SW480 (cell line): ENCODE measurements at regions not wholly inside any gene's neighbourhood (a gene's known extent, or its start where the extent isn't known, plus 50 kb on each side); places are given as distances from the start of the nearest gene placed in this dataset.
"Not testable (repeated sequence)": the region's sequence is repeated elsewhere in the genome, so short reads cannot be mapped to it uniquely, and the experiment has no call there.

Experiments
- DNase-seq: peaks from one replicate; pipeline ENCODE4 v3.0.0-alpha.2; 2016; ENCODE audit warnings: low spot score

DNA sequence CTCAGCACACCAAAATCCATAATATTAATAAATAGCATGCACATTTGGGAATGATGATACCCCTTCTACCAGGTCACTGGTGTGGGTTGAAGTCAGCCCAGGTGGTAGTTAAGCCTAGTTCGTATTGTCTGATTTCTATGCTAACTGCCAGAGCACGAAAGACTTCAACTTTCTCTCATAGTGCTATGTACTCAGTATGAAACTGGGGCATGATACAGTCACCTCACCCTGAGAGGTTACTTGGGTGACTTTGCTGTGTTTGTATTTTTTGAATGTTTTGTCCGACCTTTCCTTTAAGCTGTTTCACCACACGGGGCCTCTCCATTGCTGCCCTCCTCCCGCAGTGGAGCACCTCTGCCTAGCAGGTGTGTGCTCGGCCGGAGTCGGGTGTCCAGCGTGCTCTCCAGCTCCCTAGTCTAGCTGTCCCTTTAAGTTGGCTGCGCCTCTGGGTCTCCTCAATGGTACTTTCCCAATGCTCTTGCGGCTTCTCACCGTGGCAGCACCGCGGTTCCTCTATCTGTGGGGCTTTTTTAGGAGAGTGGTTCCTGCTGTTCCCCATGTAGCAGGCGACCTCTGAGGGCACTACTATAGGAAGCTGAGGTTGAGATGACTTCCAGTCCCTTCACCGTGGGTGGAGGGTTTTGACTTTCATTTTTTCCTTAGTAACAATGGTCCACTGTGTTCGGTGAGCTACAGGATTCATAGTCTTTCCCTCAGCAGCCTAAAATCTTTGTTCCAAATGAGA is 524.0 kb upstream of the PFKP start:
- DNase-seq, result no peak

DNA sequence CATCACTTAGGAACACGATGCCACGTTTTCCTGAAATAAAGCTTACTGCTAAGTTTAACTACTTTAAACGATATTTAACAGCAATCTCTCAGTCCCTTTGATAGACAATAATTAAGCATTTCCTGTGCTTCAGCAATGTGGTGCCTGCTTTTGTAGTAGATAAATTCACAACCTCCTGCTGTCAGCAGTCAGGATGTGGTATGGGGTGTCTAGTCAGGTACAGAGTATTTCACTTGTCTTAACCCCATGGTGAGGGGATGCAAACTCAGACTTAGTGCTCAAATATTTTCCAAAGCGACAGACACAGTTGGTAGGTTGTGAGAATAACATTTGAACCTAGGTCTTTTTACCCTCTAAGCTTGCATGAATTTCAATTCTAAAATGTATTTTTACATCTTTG is 526.2 kb upstream of the PFKP start:
- DNase-seq, result no peak

DNA sequence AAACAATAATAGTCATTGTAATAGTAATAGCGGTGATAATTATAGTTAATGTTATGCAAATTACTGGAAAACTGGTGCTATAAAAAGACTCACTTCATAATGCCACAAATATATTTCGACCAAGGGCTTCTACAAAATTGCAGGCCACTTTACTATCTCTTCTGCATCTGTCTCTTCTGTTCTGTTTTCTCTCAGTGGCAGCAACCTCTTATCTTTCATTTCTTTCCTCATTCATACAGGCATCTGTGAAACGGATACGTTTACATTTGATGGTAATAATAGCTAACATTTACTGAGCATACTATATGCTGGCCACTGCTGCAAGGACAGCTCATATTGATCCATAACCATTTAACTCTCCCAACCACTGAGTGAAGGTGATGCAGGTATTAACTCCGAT is 537.4 kb upstream of the PFKP start:
- DNase-seq, result no peak

DNA sequence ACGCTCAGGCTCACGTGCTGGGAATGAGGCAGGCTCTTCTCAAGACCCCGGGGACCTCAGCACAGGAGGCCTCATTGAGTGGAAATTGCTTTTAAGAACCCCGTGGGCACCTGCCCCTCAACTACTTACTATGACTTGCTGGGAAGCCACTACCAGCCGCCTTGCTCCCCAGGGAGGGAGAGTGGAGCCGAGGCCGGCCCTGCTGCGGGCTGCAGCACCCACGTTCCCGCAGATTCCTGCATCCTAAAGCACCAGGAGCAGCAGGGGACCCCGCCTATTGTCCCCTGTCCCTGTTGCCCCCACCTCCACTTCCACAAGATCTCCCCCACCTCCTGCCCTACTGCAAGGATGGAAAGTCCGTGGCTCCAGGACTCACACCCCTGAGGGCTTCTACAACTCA is 541.6 kb upstream of the PFKP start:
- DNase-seq, result no peak

DNA sequence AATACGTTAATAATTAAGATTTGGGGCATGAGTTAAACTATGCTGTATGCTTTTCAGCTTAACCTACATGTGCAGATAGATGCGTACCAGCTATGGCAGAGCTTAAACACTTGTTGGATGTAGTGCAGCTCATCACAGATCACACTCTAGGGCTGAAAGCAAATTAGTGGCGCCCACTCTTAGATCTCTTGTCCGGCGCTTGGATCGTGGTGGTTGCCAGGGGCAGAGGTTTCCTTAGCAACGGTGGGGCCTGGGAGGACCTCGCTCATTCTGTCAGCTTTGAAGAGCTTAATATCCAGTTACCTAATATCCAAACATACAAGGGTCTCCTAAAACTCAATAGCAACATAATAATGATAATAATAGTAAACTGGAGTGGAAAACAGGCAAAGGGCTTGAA is 548.2 kb upstream of the PFKP start:
- DNase-seq, result no peak

DNA sequence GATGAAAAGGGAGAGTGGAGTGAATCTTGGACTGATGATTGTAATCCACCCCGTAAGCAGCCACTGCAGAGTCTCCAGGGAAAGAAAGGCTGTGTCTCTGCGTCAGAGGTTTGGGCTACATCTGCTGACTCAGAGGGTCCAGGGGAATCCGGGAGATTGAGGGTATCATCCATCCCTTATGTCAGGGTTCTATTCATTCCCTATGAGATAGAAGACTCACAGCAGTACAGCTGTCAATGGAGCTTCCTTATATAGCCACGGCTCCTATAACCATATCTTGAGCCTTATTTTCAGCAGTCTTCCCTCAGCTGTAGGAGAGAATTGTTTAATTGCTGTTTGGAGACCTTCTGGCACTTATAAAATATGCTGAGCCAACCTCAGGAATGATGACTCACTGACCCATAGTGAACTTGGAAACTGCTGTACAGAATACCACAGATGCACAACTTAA is 558.2 kb upstream of the PFKP start:
- peak; percentile 2 for DNase-seq

DNA sequence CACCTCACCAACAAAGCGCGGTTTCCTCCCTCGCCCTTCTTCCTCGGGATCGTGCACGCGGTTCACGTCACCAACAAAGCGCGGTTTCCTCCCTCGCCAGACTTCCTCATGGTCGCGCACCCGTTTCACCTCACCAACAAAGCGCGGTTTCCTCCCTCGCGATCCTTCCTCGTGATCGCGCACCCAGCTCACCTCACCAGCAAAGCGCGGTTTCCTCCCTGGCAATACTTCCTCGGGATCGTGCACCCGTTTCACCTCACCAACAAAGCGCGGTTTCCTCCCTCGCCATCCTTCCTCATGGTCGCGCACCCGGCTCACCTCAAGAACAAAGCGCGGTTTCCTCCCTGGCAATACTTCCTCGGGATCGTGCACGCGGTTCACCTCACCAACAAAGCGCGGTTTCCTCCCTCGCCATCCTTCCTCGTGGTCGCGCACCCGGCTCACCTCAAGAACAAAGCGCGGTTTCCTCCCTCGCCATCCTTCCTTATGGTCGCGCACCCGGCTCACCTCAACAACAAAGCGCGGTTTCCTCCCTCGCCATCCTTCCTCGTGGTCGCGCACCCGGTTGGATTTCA is 565.9 kb upstream of the PFKP start:
- DNase-seq, result not testable (repeated sequence)

DNA sequence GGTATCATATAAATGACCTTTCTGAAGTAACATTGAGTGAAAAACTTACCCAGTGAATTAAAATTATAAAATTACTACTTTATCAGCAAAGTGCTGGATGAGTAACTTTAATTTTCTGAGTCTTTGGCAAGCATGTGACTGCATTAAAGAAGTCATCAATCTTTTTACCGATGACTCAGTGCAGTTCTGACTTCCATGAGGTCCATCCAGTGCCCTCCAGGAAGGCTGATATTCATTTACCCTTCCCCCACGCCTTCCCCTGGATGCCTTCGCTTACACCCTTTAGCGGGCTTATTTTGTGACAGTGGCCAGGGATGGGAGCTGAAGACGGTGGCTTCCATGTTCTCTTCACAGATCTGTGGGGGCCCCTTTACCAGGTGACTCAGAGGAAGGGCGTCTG is 572.9 kb upstream of the PFKP start:
- no peak for DNase-seq

DNA sequence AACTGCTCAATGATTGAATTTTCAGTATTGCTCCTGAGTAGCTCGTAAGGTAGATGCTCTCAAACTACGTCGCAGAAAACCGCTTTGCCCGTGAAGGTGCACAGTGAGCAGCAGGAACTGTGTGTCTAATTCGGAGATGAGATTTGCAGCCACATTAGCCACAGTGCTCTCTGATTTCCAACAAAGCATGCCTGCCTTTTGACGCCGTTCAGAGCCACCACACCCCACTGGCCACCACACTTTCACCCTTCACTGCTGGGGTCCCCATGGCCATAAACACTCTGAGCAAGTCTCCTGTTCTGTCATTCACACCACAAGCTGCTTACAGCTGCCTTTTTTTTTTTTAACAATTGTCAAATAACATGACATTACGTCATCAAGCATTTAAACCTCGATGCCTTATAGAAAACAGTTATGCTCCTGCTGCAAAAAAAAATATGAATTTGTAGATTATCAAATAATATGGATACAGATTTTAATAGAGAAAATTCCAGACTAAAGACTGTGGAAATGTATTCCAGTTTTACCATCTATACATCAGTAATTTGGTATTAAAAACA is 578.8 kb upstream of the PFKP start:
- no peak for DNase-seq

DNA sequence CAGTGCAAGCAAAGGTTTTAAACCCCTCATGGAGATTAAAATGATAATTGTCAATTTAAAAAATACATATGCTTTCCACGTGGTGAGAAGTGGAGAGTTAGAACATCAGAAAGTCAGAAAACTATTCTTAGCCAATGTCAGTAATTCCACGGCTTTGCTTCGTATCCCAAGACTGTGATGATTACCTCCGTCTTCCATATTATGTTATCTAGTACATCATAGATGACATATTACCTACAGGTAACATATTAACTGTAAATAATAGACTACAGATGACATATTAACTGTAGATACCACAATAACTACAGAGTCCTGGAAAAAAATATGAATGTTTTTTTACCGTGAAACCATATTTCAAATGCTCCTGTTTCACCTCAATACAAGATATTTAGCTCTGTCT is 579.4 kb upstream of the PFKP start:
- no peak for DNase-seq

DNA sequence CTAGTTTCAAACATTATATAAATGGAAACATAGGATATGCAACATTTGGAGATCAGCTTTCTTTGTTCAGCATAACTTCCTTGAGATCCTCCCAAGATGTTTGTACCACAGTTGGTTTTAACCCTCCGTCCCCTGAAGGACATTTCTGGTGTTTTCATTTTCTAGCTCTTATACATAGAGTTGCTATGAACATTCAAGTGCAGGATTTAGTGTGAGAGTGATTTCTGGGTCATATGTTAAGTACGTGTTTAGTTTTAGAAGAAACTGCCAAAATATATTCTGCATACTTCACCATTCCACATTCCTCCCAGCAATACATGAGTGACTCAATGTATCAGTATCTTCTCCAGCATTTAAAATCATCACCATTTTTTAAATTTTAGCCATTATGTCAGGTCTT is 588.7 kb upstream of the PFKP start:
- no peak for DNase-seq

DNA sequence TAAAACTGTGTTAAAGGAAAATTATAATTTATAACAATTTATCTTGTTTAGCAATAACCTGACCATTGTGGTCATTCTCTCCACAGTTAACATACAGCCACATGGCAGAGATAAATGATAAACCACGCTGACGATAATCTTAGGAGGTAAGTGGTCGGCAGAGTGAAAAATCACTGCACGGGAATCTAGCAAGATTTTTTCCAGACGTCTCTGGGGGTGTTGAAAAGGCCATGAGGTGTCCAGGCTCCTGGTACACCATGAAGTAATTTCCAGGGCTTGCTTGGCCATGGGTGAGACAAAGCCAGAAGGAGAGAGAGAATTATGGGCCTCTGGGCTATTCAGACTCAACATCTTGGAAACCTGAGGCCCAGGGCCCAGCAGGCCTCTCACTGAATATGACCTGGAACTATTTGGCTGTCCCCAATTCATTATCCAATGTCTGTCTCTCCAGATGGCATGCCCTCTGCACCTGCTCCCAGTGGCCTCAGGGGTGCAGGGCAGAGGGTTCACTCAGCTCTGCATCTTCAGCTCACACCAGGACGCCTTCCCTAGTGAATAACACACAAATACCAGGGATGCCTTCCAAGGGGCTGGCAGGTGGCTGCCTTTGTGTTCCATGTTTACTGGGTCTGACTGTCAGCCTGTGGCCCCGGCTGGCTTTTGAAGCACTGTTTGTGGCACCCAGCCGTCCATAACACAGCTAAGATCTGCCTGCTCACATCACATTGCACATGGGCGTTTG is 590.4 kb upstream of the PFKP start:
- DNase-seq, result no peak

DNA sequence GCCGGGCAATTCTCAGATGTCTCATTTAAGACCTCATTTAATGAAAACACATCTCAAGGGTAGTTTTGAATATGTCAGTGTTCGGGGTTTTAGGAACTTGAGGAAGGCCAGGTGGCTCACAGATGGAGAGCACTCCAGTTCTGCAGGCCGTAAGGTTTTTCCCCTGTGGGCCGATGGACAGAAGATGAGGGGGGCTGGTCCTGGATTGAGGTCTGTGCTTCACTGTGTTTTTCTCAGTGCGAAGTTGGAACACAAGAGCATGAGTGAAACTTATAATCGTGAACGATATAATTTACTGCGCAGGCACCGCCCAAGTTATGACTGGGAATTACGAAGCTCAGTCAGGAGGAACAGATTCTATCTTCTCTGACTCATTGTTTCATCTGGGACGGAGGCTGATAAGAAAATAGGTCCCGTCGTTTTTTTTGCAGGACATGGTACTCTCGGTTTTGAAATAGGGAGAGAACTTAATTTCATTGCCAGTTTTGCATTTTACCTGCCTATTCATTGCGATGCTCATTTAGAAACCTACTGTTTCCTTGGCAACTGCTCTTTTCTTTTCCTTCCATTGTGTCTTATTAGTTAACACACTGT is 591.0 kb upstream of the PFKP start:
- DNase-seq, result no peak

DNA sequence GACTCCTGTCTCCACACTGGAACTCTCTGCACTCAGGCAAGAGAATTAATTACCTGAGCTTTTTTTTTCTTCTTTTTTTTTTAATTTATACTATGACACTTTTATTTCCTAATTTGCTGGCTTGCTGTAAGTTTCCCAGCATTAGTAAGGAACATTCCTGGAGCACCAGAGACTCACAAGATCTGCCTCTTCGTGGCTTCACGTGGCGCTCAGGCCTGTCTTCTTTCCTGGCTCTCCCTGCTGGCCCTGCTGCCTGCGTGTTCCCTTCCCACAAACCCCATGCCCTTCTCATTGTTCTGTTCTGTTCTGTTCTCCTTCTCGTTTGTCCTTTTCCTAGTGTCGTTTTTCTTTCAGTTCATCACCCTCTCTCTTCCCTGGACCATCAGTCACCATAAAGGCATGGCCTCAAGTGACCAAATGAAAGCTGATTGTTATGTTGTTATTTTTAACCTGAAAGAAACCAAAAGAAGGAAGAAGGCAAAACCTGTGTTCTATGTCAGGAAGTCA is 591.6 kb upstream of the PFKP start:
- DNase-seq, result no peak

DNA sequence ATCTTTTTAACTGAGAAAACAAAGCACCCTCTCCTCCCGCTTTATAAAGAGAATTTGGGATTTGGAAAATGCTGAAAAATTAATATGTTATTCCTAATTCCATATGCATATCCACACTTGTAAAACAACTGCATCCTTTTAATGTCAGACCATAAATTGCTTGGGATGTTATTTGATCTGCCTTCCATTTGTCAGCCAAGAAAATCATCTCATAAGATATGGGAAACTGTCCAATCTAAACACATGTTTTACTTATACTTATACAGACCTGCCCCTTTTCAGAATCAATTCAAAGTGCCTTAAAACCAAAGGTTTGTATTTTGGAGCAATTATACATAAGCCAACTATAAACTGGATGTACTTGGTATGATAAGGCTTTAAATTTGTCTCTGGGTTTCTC is 595.5 kb upstream of the PFKP start:
- DNase-seq, result no peak

DNA sequence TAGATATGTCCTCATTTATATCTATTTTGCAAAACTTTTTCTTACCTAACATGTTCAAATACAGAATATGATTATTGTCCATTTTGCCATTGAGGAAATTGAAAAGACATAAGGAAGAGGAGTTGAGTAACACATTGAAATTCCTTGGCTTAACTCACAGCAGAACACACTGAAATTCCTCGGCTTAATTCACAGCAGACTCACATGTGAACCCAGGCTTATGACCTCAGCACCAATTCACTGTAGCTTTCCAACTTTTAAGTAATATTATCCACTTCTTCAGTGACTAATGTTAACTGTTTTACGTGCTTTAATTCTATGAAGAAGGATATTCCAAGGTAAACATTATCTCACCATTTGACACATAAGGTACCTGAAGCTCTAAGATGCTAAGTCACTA is 597.5 kb upstream of the PFKP start:
- no peak for DNase-seq

DNA sequence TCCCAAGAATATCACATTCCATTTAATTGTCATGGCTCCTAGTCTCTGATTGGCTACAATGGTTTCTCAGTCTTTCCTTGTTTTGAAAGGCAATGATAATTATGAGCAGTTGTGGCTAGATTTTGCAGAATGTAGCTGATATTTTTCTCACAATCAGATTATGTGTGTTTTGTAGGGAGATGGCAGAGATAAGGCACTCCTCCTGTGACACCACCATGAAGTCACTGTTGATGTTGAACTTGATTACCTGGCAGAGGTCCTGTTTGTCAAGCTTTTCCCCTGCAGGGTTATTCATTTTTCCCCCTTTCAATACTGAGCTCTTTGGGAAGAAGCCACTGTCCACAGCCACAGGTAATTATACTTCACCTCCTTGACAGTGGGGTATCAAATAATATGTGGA is 602.9 kb upstream of the PFKP start:
- DNase-seq, result no peak

DNA sequence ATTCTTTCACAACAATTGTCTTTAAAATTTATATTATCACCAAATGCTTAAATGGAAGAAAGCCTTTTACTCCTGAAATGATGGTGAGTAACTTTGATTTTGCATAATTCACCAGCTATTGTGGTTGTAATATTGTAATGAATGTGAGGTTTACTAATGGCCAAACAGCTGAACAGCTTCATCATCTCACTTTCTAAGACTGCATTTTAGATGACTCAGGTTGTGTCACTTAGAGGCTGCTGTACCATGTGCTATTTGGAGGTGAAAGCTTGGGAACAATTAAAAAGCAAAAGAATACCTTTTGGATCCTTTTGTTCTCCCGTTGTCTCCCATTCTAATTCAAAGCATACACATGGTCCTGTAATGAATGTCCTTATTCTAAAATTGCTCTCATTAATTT is 604.0 kb upstream of the PFKP start:
- no peak for DNase-seq

DNA sequence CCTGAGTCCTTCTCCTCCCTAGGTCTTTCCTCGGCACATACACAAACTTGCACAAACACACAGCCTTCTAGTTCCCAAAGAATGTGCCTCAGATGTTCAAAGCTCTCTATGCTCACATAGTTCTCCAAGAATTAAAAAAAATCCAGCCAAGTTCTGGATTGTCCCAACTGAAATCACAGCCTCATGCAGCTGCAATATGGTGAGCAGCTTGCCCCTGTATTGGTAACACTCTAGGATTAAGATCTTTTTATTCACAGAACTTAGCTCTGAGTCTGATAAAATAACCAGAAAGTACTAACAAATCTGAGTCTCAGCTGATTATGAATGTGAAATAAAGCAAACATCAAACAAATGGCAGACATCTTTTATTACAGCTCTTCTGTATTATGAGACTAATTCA is 604.8 kb upstream of the PFKP start:
- DNase-seq, result no peak

DNA sequence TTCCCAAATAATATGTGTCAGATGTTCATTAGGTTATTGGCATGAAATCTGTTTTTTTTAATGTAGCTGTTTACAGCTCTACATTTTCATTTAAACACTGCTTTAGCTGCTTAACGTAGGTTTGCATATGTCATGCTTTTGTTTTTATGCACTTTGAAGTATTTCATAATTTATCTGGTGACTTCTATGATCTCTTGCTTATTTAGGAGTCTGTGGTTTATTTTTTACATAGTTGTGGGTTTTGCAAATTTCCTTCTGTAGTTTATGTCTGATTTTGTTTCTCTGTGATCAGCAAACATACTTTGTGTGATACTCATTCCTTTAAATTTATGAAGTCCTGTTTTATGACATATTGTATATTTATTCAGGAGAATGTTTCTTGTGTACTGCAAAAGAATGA is 606.5 kb upstream of the PFKP start:
- DNase-seq, result no peak

DNA sequence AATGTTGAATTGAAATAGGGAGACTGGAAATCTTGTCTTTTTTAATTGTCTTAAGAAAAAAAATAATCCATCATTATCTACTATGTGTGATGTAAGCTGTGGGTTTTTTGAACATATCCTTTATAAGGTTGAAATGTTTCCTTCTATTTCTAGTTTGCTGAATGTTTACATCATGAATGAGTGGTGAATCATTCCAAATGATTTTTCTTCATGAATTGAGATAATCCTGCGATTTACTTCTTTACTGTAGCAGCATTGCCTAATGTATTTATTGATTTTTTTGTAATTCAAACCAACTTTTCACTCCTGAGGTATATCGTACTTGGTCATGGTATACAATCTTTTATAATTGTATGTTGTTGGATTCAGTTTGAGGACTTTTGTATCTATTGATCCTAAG is 607.6 kb upstream of the PFKP start:
- DNase-seq, result no peak

DNA sequence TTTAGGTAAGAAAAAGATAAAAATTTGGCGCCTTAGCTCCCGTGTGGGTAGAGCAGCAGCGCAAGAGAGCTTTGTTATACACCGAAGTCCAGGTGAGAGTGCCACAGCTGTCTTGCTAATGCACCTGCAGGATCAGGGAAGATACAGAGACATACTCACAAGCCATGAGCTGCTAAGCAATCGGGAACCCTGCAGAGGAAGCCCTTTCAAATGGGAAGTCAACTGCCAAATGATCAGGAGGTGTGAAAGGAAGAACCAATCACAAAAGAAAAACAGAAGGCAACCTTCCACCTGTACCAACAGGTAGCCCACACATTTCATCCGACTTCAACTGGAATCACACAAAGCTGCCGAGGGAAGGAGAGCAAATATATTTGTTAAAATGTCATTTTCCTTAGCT is 610.5 kb upstream of the PFKP start:
- DNase-seq, result no peak

DNA sequence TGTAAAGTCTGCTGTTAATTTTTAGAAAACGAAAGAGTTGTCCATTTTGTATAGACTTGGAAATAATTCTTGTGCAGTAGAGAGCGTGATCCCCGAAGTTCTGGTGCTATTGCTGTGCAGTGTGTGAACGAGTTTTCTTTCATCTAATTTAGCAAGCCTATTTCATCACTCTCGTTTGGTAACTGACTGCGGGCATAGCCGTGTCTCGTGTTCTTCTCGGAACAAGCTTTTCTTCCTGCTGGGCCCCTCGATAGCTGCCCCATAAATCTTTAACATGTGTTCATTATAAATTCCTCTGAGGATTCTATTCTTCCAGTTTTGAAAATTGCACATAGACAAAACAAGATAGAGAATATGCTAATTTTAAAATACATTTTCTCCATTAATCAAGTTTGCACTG is 622.0 kb upstream of the PFKP start:
- DNase-seq, result no peak
